ENCODE measurements at regions not wholly inside any gene's neighbourhood (a gene's known extent, or its start where the extent isn't known, plus 50 kb on each side); places are given as distances from the start of the nearest gene placed in this dataset.

GRCh38 chr2:602571-603359, 74.4 kb downstream of the TMEM18 start:
- in situ Hi-C loops (cut with MboI; ENCODE audit: low pct_unique_long_range_greater_than_20kb in 2 of 9, low sequenced_read_pairs in 9 of 9, unreplicated experiment in 9 of 9), result no loop called here
- no peak overlapping the region for H3K27ac ChIP-seq
- no peaks in the 10 kb centered on the region for H3K4me1 ChIP-seq (replicated peaks in 1 of 2)
- no peak for ATAC-seq (replicated peaks in 6 of 8)
- H3K4me3 ChIP-seq, result no peak overlapping the region
- 0 to 94% (median 84%) methylated on average over 1 to 9 of the region's 14 CpGs; no CpG with 5 or more reads in 2 of the 10 experiments for WGBS, 10 experiments

- H3K4me1 ChIP-seq (replicated peaks in 1 of 2), result no peaks in the 10 kb centered on the region
- H3K27ac ChIP-seq, result no peak overlapping the region
- no peak for ATAC-seq (replicated peaks in 6 of 8)
- no peak overlapping the region for H3K4me3 ChIP-seq
- WGBS, 10 experiments, result 40 to 100% (median 89%) methylated on average over 1 to 18 of the region's 29 CpGs
- in situ Hi-C loops (cut with MboI; ENCODE audit: low pct_unique_long_range_greater_than_20kb in 2 of 9, low sequenced_read_pairs in 9 of 9, unreplicated experiment in 9 of 9), result no loop called here
These were observed 75.3 kb downstream of the TMEM18 start for GRCh38 chr2:601806-602455.

DNA sequence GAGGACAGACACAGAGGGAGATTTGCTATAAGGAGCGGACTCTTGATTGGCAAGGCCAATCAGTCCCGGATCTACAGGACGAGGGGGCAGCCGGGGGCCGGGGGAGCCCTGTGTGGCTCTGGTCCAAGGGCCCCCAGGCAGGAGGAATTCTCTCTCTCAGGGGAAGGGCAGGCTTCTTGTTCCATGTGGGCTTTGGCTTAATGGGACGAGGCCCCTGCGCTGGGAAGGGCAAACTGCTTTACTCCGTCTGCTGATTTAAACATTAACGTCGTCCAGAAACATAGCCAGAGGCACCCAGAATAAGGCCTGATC, 75.9 kb downstream of the TMEM18 start:
- ATAC-seq (replicated peaks in 6 of 8), result no peak
- WGBS, 10 experiments, result 75 to 100% (median 88%) methylated on average over 4 to 5 of the region's 10 CpGs; no CpG with 5 or more reads in 7 of the 10 experiments
- no peak overlapping the region for H3K4me3 ChIP-seq
- in situ Hi-C loops (cut with MboI; ENCODE audit: low pct_unique_long_range_greater_than_20kb in 2 of 9, low sequenced_read_pairs in 9 of 9, unreplicated experiment in 9 of 9), result no loop called here
- H3K4me1 ChIP-seq (replicated peaks in 1 of 2), result peaks cover 0 to under 1% of the 10 kb centered on the region in 2 donors
- no peak overlapping the region for H3K27ac ChIP-seq

DNA sequence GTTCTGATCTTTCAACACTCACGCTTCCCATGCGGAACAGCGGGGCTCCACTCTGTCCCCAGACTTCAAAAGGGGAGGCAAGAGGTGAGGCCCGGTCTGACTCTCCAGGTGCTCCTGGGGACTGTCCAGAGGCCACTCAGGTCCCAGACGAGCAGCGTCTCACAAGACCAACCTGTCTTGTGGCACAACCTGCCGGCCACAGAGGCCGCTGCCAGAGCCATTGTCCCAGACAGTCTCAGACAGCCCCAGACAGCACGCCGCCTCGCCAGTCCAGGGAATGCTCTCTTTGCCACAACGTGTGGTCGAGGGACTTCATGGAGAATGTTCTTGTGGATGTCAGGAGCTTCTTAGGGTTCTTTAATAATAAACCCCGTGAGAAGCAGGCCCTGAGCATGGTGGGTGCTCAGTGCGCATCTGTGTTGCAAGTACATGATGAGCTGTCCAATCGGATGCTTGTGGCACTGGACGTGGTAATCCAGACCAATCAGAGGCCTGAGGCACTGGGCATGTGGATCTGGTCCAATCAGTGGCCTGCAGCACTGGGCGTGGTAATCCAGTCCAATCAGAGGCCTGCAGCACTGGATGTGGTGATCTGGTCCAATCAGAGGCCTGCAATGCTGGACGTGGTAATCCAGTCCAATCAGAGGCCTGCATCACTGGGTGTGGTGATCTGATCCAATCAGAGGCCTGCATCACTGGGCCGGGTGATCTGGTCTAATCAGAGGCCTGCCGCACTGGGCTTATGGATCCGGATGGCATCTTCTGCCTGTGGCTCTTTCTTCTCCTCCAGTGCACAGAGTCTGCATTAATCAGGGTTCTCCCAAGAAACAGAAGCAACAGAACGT, 76.4 kb downstream of the TMEM18 start:
- Histone ChIP-seq H3K4me1 (replicated peaks in 1 of 2) (peaks cover 4% of the 10 kb centered on the region in 2 donors), H3K4me3 (no peak overlapping the region), H3K27ac (no peak overlapping the region)
- ATAC-seq (replicated peaks in 6 of 8), result peak in 4 of 8 experiments; percentile 29 to 61 (median 36)
- in situ Hi-C loops (cut with MboI; ENCODE audit: low pct_unique_long_range_greater_than_20kb in 2 of 9, low sequenced_read_pairs in 9 of 9, unreplicated experiment in 9 of 9), result no loop called here
- WGBS, 10 experiments, result 0 to 100% (median 82%) methylated on average over 1 to 7 of the region's 23 CpGs; no CpG with 5 or more reads in 2 of the 10 experiments

DNA sequence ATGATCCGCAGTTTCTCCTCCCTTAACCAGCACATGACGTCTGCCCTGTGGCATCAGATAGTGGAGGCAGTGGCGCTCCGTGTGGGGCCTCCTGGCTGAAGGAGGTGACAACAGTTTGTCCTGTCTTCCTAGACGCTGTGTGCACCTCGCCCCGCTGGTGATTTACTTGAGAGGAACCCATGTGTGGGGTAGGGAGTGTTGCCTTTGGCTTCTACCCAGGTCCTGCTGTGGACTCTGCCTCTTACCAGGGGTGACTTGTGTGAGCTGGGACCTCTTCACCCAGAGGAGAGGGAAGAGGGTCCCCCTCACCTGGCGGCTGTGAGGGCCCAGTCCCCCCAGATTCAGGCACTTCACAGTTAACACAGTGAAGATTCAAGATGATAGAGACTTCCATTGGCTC, 77.6 kb downstream of the TMEM18 start:
- in situ Hi-C loops (cut with MboI; ENCODE audit: low pct_unique_long_range_greater_than_20kb in 2 of 9, low sequenced_read_pairs in 9 of 9, unreplicated experiment in 9 of 9), result no loop called here
- WGBS, 10 experiments, result 43 to 96% (median 83%) methylated on average over 1 to 7 of the region's 8 CpGs; no CpG with 5 or more reads in 5 of the 10 experiments
- H3K27ac ChIP-seq, result no peak overlapping the region
- ATAC-seq (replicated peaks in 6 of 8), result no peak
- peaks cover 8 to 10% of the 10 kb centered on the region in 2 donors for H3K4me1 ChIP-seq (replicated peaks in 1 of 2)
- no peak overlapping the region for H3K4me3 ChIP-seq

GRCh38 chr2:598058-598802, 79.0 kb downstream of the TMEM18 start:
- Histone ChIP-seq H3K27ac (no peak overlapping the region), H3K4me3 (no peak overlapping the region), H3K4me1 (replicated peaks in 1 of 2) (peaks cover 12 to 13% of the 10 kb centered on the region in 2 donors)
- in situ Hi-C loops (cut with MboI; ENCODE audit: low pct_unique_long_range_greater_than_20kb in 2 of 9, low sequenced_read_pairs in 9 of 9, unreplicated experiment in 9 of 9), result no loop called here
- WGBS, 10 experiments, result 58 to 100% (median 79%) methylated on average over 1 to 9 of the region's 17 CpGs; no CpG with 5 or more reads in 2 of the 10 experiments
- no peak for ATAC-seq (replicated peaks in 6 of 8)

- 7 to 87% (median 66%) methylated on average over 1 to 5 of the region's 13 CpGs; no CpG with 5 or more reads in 3 of the 10 experiments for WGBS, 10 experiments
- H3K27ac ChIP-seq, result peak overlapping the region in 1 of 2 donors; percentile 53
- in situ Hi-C loops (cut with MboI; ENCODE audit: low pct_unique_long_range_greater_than_20kb in 2 of 9, low sequenced_read_pairs in 9 of 9, unreplicated experiment in 9 of 9), result no loop called here
- H3K4me1 ChIP-seq (replicated peaks in 1 of 2), result peaks cover 13 to 14% of the 10 kb centered on the region in 2 donors
- ATAC-seq (replicated peaks in 6 of 8), result peak in 5 of 8 experiments; percentile 17 to 68 (median 65)
- H3K4me3 ChIP-seq, result no peak overlapping the region
These were observed 81.2 kb downstream of the TMEM18 start for GRCh38 chr2:595831-596592.

DNA sequence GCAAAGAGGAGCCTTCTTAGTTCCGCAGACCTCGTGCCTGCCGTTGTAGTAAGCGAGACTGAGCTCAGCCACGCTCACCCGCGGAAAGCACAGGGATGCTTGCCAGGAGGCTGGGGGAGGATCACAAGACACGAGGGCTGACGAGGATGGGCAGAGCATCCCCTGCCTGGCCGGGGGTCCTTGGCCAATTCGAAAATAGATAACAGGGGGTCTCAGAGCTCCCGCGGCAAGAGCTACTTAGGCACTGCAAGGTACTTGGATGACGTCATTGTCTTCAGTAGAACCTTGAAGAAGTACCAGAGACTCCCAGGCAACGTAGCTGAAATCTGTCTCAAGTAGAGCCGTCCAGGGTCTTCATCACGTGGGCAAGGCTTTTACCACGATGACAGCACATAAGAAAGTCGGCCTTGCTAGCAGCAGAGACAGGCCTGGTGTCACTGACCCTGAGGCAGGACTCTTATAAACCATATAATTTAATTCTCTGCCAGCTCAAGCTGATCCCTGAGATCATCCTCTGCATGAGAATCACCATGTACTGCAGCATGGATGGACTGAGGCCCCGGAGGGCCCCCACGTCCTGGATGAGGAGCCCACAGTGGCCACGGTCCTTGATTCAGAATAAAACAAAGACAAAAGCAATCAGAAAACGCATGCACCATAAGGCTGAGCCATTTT, 81.9 kb downstream of the TMEM18 start:
- 20 to 90% (median 71%) methylated on average over 1 to 20 of the region's 23 CpGs; no CpG with 5 or more reads in 1 of the 10 experiments for WGBS, 10 experiments
- peak overlapping the region in 1 of 2 donors; percentile 53 for H3K27ac ChIP-seq
- in situ Hi-C loops (cut with MboI; ENCODE audit: low pct_unique_long_range_greater_than_20kb in 2 of 9, low sequenced_read_pairs in 9 of 9, unreplicated experiment in 9 of 9), result no loop called here
- H3K4me1 ChIP-seq (replicated peaks in 1 of 2), result peaks cover 13 to 14% of the 10 kb centered on the region in 2 donors
- peak in 5 of 8 experiments; percentile 13 to 64 (median 28) for ATAC-seq (replicated peaks in 6 of 8)
- H3K4me3 ChIP-seq, result no peak overlapping the region

DNA sequence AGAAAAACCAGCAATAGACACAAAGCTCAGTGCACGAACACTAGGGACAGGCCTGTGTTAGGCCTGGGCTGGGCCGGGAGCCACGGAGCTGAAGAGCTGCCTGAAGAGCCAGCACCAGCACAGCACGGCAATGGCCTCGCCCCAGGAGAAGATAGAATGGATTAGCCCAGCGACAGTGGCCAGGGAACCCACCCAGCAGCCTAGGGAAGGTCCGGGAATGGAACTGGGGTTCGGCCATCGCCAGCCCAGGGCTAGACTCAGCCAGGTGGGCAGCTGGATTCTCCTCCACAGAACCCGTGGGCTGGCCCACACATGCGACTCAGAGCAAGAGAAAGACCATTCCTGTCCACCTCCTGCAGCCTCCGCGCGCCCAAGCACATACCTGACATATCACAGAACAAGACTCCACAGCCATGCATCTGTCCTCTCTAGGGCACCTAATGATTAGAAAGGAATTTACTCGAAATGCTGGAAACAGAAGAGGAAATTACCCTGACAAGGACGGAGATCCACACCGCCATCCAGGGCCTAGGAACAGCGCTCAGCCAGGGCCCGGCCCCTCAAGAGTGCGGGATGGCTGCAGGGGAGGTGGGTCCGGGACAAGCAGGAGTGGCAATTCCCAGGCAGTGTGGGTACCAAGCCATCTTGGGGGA, 82.8 kb downstream of the TMEM18 start:
- Histone ChIP-seq H3K27ac (no peak overlapping the region), H3K4me3 (no peak overlapping the region), H3K4me1 (replicated peaks in 1 of 2) (peaks cover 13 to 14% of the 10 kb centered on the region in 2 donors)
- WGBS, 10 experiments, result 40 to 100% (median 84%) methylated on average over 1 to 8 of the region's 21 CpGs
- in situ Hi-C loops (cut with MboI; ENCODE audit: low pct_unique_long_range_greater_than_20kb in 2 of 9, low sequenced_read_pairs in 9 of 9, unreplicated experiment in 9 of 9), result no loop called here
- ATAC-seq (replicated peaks in 6 of 8), result no peak

GRCh38 chr2:593356-594026, 83.7 kb downstream of the TMEM18 start:
- Histone ChIP-seq H3K27ac (no peak overlapping the region), H3K4me3 (no peak overlapping the region), H3K4me1 (replicated peaks in 1 of 2) (peaks cover 13 to 14% of the 10 kb centered on the region in 2 donors)
- WGBS, 10 experiments, result 27 to 100% (median 67%) methylated on average over 1 to 8 of the region's 17 CpGs; no CpG with 5 or more reads in 1 of the 10 experiments
- in situ Hi-C loops (cut with MboI; ENCODE audit: low pct_unique_long_range_greater_than_20kb in 2 of 9, low sequenced_read_pairs in 9 of 9, unreplicated experiment in 9 of 9), result no loop called here
- peak in 5 of 8 experiments; percentile 48 to 83 (median 68) for ATAC-seq (replicated peaks in 6 of 8)

- in situ Hi-C loops (cut with MboI; ENCODE audit: low pct_unique_long_range_greater_than_20kb in 2 of 9, low sequenced_read_pairs in 9 of 9, unreplicated experiment in 9 of 9), result no loop called here
- ATAC-seq (replicated peaks in 6 of 8), result no peak
These were observed 84.5 kb downstream of the TMEM18 start for GRCh38 chr2:592737-593136.

More at GRCh38 chr2:592737-593136, 84.5 kb downstream of the TMEM18 start:
- 40 to 100% (median 70%) methylated on average over 2 to 7 of the region's 8 CpGs; no CpG with 5 or more reads in 3 of the 10 experiments for WGBS, 10 experiments
- H3K4me3 ChIP-seq, result no peak overlapping the region
- peaks cover 13 to 14% of the 10 kb centered on the region in 2 donors for H3K4me1 ChIP-seq (replicated peaks in 1 of 2)
- no peak overlapping the region for H3K27ac ChIP-seq
